Vagina (tissue), 2 donors: ENCODE measurements at regions not wholly inside any gene's neighbourhood (a gene's known extent, or its start where the extent isn't known, plus 50 kb on each side); places are given as distances from the start of the nearest gene placed in this dataset.

Experiments
- DNase-seq, 2 donors: peaks; one replicate each; pipeline ENCODE4 v3.0.0-alpha.2; 2017; ENCODE audit errors: extremely low spot score in 2 of 2
- H3K27ac ChIP-seq: fragments of 200-600 bp; sonication (generic); one replicate; pipeline ENCODE4 v1.5.1; 2019
- H3K27me3 ChIP-seq: fragments of 200-600 bp; sonication (generic); one replicate; pipeline ENCODE4 v1.5.1; 2019
- H3K36me3 ChIP-seq, 2 donors: fragments of 200-600 bp; sonication (generic); one replicate each; pipeline ENCODE4 v1.5.1; 2017 to 2019
- H3K4me1 ChIP-seq: fragments of 200-600 bp; sonication (generic); one replicate; pipeline ENCODE4 v1.5.1; 2019
- H3K4me3 ChIP-seq, 2 donors: fragments of 200-600 bp; sonication (generic); 1 replicate in 1 of 2; 2 replicates in 1 of 2; pipeline ENCODE4 v1.5.1; 2016 to 2019
- H3K9me3 ChIP-seq: fragments of 200-600 bp; sonication (generic); one replicate; pipeline ENCODE4 v1.5.1; 2019
- POLR2A ChIP-seq, 2 donors: fragments of 450-650 bp; IDR thresholded peaks; one replicate each; pipeline ENCODE4 v1.6.1; 2017; ENCODE audit warnings: antibody characterized with exemption in 2 of 2, mild to moderate bottlenecking in 2 of 2, moderate library complexity in 2 of 2
- POLR2AphosphoS5 ChIP-seq, 2 donors: sonication (generic); formaldehyde crosslinking; IDR thresholded peaks; one replicate each; pipeline ENCODE4 v1.9.0; 2017; ENCODE audit warnings: antibody characterized with exemption in 2 of 2, mild to moderate bottlenecking in 2 of 2, low read depth in 1 of 2; ENCODE audit not compliant: insufficient read depth in 1 of 2
- intact Hi-C: fragments of 100-400 bp; cut with DNase I; formaldehyde crosslinking; loops from one replicate; pipeline ENCODE4 v1.15.1; 2023
- TF ChIP-seq, protein P1 (sequence below), 3 experiments: fragments of 450-650 bp in 2 of 3; fragments of 200-600 bp in 1 of 3; sonication (generic) in 1 of 3; IDR thresholded peaks; one replicate each; pipeline ENCODE4 v1.5.1; 2017 to 2019; ENCODE audit warnings: antibody characterized with exemption in 3 of 3, mild to moderate bottlenecking in 2 of 3, moderate library complexity in 2 of 3

DNA sequence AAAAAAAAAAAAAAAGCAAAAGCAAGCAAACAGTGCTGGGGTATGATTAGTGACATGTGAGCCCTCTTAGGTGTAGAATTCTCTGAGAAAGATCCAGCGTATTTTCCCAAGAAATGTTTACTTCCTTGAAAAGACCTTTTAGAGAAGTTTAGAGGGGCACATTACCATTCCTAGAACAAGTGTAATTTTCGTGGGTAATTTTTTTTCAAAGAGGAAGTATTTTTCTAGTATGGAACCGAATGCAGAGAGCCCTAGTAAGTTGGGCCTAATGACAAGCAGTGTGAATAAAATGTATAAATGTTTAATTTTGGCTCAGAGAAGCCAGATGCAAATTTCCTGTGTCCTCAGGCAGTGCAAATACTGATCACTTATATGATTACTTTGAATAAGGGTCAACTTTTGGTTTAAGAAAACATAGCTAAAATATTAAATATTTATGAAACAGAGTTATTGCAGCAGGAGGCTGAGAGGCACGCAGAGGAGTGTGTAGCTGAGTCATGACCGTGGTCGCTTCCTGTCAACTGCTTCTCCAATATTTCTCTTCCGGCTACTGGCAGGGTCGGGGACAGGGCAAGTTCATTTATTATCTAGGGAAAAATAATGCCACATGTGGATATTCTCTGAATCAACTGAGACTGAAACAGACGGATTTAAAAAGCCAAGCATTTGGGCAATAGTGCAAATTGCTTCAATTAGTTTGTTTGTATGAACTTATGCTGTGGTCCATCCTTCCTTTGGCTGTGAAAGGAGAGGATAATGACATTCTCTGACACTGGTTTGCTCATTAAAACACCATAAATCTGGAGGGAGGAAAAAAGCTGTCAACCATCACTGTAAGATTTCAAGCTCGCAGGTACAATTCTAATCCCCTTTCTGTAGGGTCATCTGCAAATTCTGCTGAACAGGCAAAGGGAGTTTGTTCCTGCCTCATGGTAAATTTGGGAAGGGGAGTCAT is 495.2 kb downstream of the GLRX3 start:
- DNase-seq = no peak
- Histone ChIP-seq H3K4me1 (no peaks in the 10 kb centered on the region), H3K27ac (no peak overlapping the region), H3K36me3 (no peaks in the 10 kb centered on the region), H3K9me3 (no peaks in the 10 kb centered on the region), H3K27me3 (no peaks in the 10 kb centered on the region), H3K4me3 (no peak overlapping the region)
- TF ChIP-seq POLR2AphosphoS5 (IDR thresholded peaks at IDR 0.05; ENCODE audit: insufficient read depth in 1 of 2, low read depth in 1 of 2) (no peak), POLR2A (IDR thresholded peaks at IDR 0.05) (no peak)
- TF ChIP-seq, protein P1, sequence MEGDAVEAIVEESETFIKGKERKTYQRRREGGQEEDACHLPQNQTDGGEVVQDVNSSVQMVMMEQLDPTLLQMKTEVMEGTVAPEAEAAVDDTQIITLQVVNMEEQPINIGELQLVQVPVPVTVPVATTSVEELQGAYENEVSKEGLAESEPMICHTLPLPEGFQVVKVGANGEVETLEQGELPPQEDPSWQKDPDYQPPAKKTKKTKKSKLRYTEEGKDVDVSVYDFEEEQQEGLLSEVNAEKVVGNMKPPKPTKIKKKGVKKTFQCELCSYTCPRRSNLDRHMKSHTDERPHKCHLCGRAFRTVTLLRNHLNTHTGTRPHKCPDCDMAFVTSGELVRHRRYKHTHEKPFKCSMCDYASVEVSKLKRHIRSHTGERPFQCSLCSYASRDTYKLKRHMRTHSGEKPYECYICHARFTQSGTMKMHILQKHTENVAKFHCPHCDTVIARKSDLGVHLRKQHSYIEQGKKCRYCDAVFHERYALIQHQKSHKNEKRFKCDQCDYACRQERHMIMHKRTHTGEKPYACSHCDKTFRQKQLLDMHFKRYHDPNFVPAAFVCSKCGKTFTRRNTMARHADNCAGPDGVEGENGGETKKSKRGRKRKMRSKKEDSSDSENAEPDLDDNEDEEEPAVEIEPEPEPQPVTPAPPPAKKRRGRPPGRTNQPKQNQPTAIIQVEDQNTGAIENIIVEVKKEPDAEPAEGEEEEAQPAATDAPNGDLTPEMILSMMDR (IDR thresholded peaks at IDR 0.05) = no peak
- intact Hi-C loops = no loop called here

DNA sequence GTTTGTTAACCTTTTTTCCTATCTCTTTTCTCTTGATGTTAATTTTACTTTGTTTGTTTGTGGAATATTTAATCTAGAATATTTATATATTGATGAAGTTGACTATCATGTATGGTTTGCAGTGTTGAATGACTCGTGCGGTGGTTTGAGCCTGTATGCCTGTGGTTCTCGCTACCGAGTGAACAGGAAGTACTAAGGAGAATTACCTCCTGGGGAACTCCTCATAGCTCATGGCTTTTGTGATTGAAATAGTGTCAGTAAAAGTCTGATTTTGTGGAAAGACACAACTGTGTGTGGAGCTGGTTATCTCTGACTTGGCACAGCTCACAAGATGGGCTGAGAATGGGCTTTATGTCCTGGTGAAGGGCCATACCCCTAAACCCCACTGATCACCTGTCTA is 498.6 kb downstream of the GLRX3 start:
- Histone ChIP-seq H3K4me3 (no peak overlapping the region), H3K27ac (no peak overlapping the region), H3K27me3 (no peaks in the 10 kb centered on the region), H3K4me1 (no peaks in the 10 kb centered on the region), H3K9me3 (no peaks in the 10 kb centered on the region), H3K36me3 (no peaks in the 10 kb centered on the region)
- intact Hi-C loops = no loop called here
- TF ChIP-seq POLR2A (IDR thresholded peaks at IDR 0.05) (no peak), POLR2AphosphoS5 (IDR thresholded peaks at IDR 0.05; ENCODE audit: insufficient read depth in 1 of 2, low read depth in 1 of 2) (no peak)
- TF ChIP-seq, protein P1 (IDR thresholded peaks at IDR 0.05) = no peak
- no peak for DNase-seq

DNA sequence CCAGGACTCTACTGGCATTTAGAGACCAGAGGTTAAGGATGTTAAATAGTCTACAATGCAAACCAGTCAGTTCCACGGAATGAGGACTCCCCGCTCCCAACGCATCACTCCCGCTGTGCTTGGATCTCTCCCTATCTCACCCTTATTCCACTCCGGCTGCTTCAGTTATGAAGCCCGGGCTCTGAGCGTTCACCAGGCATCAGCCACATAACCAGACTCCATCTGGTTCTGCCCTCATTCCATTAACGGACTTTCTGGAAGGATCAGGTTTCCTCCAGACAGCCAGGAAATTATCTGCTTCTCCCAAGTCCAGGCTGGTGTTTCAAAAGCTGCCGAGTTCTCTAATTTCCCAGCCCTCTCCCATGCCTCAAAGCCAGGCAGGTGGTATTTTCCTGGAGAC is 499.3 kb downstream of the GLRX3 start:
- H3K4me1 ChIP-seq = no peaks in the 10 kb centered on the region
- no peak overlapping the region for H3K27ac ChIP-seq
- no peaks in the 10 kb centered on the region for H3K27me3 ChIP-seq
- no peak for DNase-seq
- H3K36me3 ChIP-seq = no peaks in the 10 kb centered on the region
- TF ChIP-seq, protein P1 (IDR thresholded peaks at IDR 0.05) = no peak
- no peak for TF ChIP-seq POLR2A (IDR thresholded peaks at IDR 0.05)
- TF ChIP-seq POLR2AphosphoS5 (IDR thresholded peaks at IDR 0.05; ENCODE audit: insufficient read depth in 1 of 2, low read depth in 1 of 2) = no peak
- H3K4me3 ChIP-seq = no peak overlapping the region
- intact Hi-C loops = no loop called here
- H3K9me3 ChIP-seq = no peaks in the 10 kb centered on the region

DNA sequence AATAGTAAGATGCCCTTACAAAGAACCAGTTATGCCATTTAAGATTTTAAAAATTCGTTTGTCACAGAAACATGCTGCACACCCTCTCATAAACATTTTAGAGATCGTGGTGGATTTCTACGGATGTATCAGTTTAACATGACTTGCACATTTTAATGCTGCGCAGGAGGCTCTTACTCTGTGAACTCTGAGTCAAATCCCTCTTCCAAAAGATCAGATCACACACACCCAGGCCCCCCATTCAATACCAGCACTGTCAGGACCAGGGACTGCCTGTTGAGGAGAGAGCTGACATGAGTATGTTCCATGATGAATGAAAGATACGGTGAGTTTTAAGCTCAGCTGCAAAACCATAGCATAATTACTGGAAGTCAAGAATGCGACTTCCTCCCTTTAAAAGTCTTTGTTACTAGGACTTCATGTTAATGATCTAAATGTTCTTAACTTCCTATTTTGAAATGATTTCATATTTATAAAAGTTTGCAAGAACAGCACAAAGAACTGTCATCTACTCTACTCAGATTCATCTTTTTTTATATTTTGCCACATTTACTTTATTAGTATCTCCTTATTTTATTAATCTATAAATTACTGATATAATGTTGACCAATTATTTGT is 500.2 kb downstream of the GLRX3 start:
- intact Hi-C loops = no loop called here
- no peak for DNase-seq
- no peaks in the 10 kb centered on the region for H3K9me3 ChIP-seq

More for the DNA sequence above, 500.2 kb downstream of the GLRX3 start:
- Histone ChIP-seq H3K27ac (no peak overlapping the region), H3K36me3 (no peaks in the 10 kb centered on the region), H3K4me1 (no peaks in the 10 kb centered on the region), H3K27me3 (no peaks in the 10 kb centered on the region), H3K4me3 (no peak overlapping the region)
- TF ChIP-seq POLR2AphosphoS5 (IDR thresholded peaks at IDR 0.05; ENCODE audit: insufficient read depth in 1 of 2, low read depth in 1 of 2) (no peak), POLR2A (IDR thresholded peaks at IDR 0.05) (no peak)
- TF ChIP-seq, protein P1 (IDR thresholded peaks at IDR 0.05) = no peak
